Common myeloid progenitor, CD34-positive (primary cell): ENCODE measurements at regions not wholly inside any gene's neighbourhood (a gene's known extent, or its start where the extent isn't known, plus 50 kb on each side); places are given as distances from the start of the nearest gene placed in this dataset.

ENCODE experiments used
- CTCF ChIA-PET: fragments of 350-600 bp; sonication (Branson Sonifier 250); formaldehyde crosslinking; loops from one replicate; lab custom pipeline; 2021; ENCODE audit warnings: antibody characterized with exemption; lab: Charles Lee
- POLR2A ChIA-PET: fragments of 350-600 bp; sonication (Branson Sonifier 250); formaldehyde crosslinking; loops from one replicate; lab custom pipeline; 2021; ENCODE audit warnings: antibody characterized with exemption; lab: Charles Lee
- DNase-seq, 3 donors: peaks; one replicate each; pipeline versions ENCODE4 v3.0.0 to v3.0.0-alpha.2; 2013
- H3K27ac ChIP-seq, 2 experiments: 1 replicate in 1 of 2; 2 replicates in 1 of 2; pipeline ENCODE4 v1.7.0; 2013; ENCODE audit warnings: inconsistent platforms in 2 of 2, low read length in 2 of 2, mild to moderate bottlenecking in 2 of 2, low read depth in 1 of 2, moderate library complexity in 1 of 2; ENCODE audit not compliant: severe bottlenecking in 2 of 2, insufficient read depth in 1 of 2, poor library complexity in 1 of 2
- H3K27me3 ChIP-seq, 5 experiments: replicated peaks in 2 of 5; 1 replicate in 3 of 5; 2 replicates in 2 of 5; pipeline versions ENCODE4 v1.6.1 to v1.7.0; 2013; ENCODE audit warnings: low read length in 4 of 5, mild to moderate bottlenecking in 2 of 5, moderate library complexity in 2 of 5, inconsistent platforms in 1 of 5; ENCODE audit not compliant: insufficient read depth in 5 of 5, control insufficient read depth in 4 of 5
- H3K36me3 ChIP-seq, 4 experiments: 1 replicate in 2 of 4; 2 replicates in 2 of 4; pipeline versions ENCODE4 v1.6.1 to v1.7.0; 2013; ENCODE audit warnings: low read length in 3 of 4, control low read depth in 1 of 4, mild to moderate bottlenecking in 1 of 4; ENCODE audit not compliant: control insufficient read depth in 4 of 4, insufficient read depth in 4 of 4
- H3K4me1 ChIP-seq, 4 experiments: 1 replicate in 3 of 4; 2 replicates in 1 of 4; pipeline versions ENCODE4 v1.6.1 to v1.7.1; 2013; ENCODE audit warnings: low read length in 3 of 4, mild to moderate bottlenecking in 3 of 4, control low read depth in 1 of 4, inconsistent platforms in 1 of 4, moderate library complexity in 1 of 4; ENCODE audit not compliant: control insufficient read depth in 4 of 4, insufficient read depth in 4 of 4; ENCODE audit errors: control extremely low read depth in 1 of 4
- H3K4me3 ChIP-seq, 7 experiments: 1 replicate in 4 of 7; 2 replicates in 3 of 7; pipeline versions ENCODE4 v1.5.1 to v1.7.0; 2013; ENCODE audit warnings: mild to moderate bottlenecking in 7 of 7, low read length in 6 of 7, moderate library complexity in 6 of 7, inconsistent platforms in 2 of 7, low read depth in 2 of 7, control low read depth in 1 of 7; ENCODE audit not compliant: insufficient read depth in 4 of 7, control insufficient read depth in 1 of 7; ENCODE audit errors: extremely low read depth in 1 of 7
- H3K9me3 ChIP-seq, 5 experiments: 1 replicate in 4 of 5; 2 replicates in 1 of 5; pipeline versions ENCODE4 v1.6.1 to v1.7.1; 2013; ENCODE audit warnings: low read length in 4 of 5, mild to moderate bottlenecking in 2 of 5, inconsistent platforms in 1 of 5, low read depth in 1 of 5, moderate library complexity in 1 of 5; ENCODE audit not compliant: control insufficient read depth in 4 of 5, insufficient read depth in 2 of 5; ENCODE audit errors: control extremely low read depth in 1 of 5
- WGBS: methylation state at CpG from one replicate; pipeline ENCODE4 v1.1.5; 2013; ENCODE audit not compliant: insufficient coverage; 5-methylcytosine and 5-hydroxymethylcytosine counted together

DNA sequence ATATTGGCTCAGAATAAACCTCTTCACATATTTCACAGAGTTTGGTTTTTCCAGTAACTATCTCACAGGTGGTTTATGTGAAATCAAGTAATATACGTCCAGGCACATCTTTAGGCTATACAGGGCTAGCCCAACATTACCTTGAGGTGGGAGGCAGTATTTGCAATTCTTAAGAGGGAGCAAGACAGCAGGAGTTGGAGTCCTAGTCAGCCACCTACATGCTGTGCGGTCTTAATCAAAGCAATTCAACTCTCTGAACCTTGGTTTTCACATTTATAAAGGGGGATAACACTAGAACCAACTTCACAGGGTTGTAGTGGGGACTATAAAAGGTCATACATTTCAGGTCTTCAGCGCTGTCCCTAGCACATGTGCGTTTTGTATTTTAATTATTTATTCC lies 73.5 kb upstream of the FICD start:
- ChIA-PET CTCF (no interaction called here), POLR2A (no interaction called here)
- DNase-seq = no peak
- Histone ChIP-seq H3K36me3 (no peaks in the 10 kb centered on the region), H3K4me3 (no peak overlapping the region), H3K4me1 (peaks cover 0 to 6% (median 3%) of the 10 kb centered on the region in 4 experiments), H3K9me3 (no peaks in the 10 kb centered on the region), H3K27me3 (peaks cover 0 to 1% (median 0%) of the 10 kb centered on the region in 5 experiments), H3K27ac (no peak overlapping the region)
- WGBS = 80% methylated on average over 1 of the region's 4 CpGs

GRCh38 chr12:108440736-108441135 lies 74.3 kb upstream of the FICD start:
- H3K9me3 ChIP-seq = no peaks in the 10 kb centered on the region
- ChIA-PET POLR2A (no interaction called here), CTCF (no interaction called here)
- no peak for DNase-seq
- H3K27ac ChIP-seq = no peak overlapping the region
- H3K4me3 ChIP-seq = no peak overlapping the region
- peaks cover 0 to 6% (median 3%) of the 10 kb centered on the region in 4 experiments for H3K4me1 ChIP-seq
- H3K36me3 ChIP-seq = no peaks in the 10 kb centered on the region
- peaks cover 0 to 6% (median 0%) of the 10 kb centered on the region in 5 experiments for H3K27me3 ChIP-seq
- WGBS = 71% methylated on average over 1 of the region's 2 CpGs

DNA sequence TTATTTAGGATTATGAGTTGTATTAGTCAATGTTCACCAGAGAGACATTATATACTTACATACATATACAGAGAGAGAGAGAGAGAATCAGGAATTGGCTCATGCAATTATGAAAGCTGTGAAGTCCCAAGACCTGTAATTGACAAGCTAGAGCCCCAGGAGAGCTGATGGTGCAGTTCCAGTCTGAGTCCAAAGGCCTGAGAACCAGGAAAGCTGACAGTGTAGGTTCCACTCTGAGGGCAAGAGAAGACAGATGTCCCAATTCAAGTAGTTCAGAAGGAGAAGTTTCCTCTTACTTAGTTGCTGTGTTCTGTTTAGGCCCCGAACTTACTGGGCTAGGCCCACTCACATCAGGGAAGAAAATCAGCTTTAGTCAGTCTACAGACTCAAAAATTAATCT lies 76.4 kb upstream of the FICD start:
- DNase-seq = no peak
- ChIA-PET POLR2A (no interaction called here), CTCF (no interaction called here)
- no peaks in the 10 kb centered on the region for H3K36me3 ChIP-seq
- no peaks in the 10 kb centered on the region for H3K9me3 ChIP-seq
- no peak overlapping the region for H3K27ac ChIP-seq
- WGBS = 86% methylated on average over 1 of the region's 1 CpG
- no peak overlapping the region for H3K4me3 ChIP-seq
- H3K27me3 ChIP-seq = peaks cover 0 to 6% (median 2%) of the 10 kb centered on the region in 5 experiments
- H3K4me1 ChIP-seq = peaks cover 0 to 6% (median 3%) of the 10 kb centered on the region in 4 experiments

DNA sequence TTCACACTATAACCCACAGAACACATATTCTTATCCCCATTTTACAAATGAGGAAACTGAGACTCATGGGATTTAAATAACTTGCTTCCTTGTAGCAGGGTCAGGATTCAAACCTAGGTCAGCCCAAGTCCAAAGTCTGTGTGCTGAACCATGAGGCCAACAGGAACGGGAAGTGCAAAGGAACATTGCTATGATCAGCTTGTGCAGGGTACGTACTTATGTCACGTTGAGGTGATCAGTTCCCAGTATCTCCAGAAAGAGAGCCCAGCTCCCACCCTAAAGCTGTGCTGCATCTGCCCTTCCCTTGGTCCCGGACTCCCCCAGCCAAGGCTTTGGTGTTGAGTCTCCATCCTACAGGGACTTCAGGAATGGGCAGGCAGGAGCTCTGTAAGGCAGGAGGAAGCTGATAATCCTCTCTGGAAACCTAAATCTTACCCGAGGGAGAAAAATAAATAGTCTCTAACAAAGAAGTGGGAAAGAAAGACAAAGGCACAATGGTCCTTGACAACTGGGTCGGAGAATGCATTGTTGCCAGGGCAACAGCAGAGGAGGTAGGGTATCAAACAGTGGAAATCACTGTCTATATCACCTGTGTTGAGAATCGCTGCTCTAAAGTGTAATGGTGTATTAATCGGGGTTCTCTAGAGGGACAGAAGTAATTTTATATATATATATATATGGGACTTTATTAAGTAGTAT lies 82.5 kb upstream of the FICD start:
- H3K4me1 ChIP-seq = no peaks in the 10 kb centered on the region
- ChIA-PET CTCF (no interaction called here), POLR2A (no interaction called here)
- 81% methylated on average over 5 of the region's 8 CpGs for WGBS
- no peak overlapping the region for H3K4me3 ChIP-seq
- no peaks in the 10 kb centered on the region for H3K9me3 ChIP-seq
- no peaks in the 10 kb centered on the region for H3K36me3 ChIP-seq
- H3K27ac ChIP-seq = no peak overlapping the region
- no peak for DNase-seq
- H3K27me3 ChIP-seq = peaks cover 0 to 8% (median 3%) of the 10 kb centered on the region in 5 experiments

- Histone ChIP-seq H3K9me3 (no peaks in the 10 kb centered on the region), H3K4me1 (no peaks in the 10 kb centered on the region), H3K4me3 (no peak overlapping the region), H3K27me3 (peaks cover 0 to 9% (median 5%) of the 10 kb centered on the region in 5 experiments), H3K36me3 (no peaks in the 10 kb centered on the region), H3K27ac (no peak overlapping the region)
- ChIA-PET CTCF (no interaction called here), POLR2A (no interaction called here)
- no CpG with 5 or more reads among the region's 1 CpG for WGBS
- DNase-seq = no peak
These were observed 84.2 kb upstream of the FICD start for GRCh38 chr12:108430926-108431325.

DNA sequence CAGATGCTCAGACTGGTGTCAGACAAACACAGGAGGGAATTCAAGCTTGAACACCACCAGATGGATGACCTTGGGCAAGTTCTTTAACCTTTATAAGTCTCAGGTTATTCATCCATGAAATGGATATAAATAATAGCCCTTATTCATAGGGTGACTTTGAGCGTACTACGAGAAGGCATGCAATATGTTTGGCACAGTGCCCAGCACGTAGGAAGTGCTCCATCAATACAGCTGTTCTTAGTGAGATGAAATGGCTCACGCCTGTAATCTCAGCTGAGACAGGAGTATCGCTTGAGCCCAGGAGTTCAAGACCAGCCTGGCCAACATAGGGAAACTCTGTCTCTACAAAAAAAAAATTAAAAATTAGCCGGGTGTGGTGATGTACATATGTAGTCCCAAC lies 84.8 kb upstream of the FICD start:
- Histone ChIP-seq H3K4me3 (no peak overlapping the region), H3K27ac (no peak overlapping the region), H3K9me3 (no peaks in the 10 kb centered on the region), H3K4me1 (no peaks in the 10 kb centered on the region), H3K36me3 (no peaks in the 10 kb centered on the region), H3K27me3 (peaks cover 0 to 9% (median 5%) of the 10 kb centered on the region in 5 experiments)
- peak in 2 of 3 donors; percentile 2 to 3 for DNase-seq
- ChIA-PET POLR2A (no interaction called here), CTCF (no interaction called here)
- WGBS = 24% methylated on average over 5 of the region's 6 CpGs

DNA sequence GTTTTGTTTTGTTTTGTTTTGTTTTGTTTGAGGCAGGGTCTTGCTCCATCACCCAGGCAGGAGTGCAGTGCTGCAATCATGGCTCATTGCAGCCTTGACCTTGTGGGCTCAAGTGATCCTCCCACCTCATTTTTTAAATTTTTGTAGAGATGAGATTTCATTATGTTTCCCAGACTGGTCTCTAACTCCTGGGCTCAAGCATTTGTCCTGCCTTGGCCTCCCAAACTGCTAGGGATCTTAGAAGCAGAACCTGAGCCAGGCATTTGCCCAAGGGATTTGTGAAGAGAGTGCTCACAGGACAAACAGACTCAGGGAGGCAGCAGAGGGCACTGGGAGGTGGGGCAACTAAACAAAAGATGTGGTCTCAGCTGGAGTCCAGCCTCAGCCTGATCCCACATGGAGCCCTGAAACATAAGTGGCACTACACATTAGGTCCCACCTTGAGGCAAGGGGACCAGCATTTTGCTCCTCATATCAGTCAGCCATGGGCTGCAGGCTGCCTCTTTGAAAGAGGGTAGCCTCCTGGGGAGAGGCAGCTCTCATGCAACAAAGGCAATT lies 86.2 kb upstream of the CMKLR1 start:
- Histone ChIP-seq H3K9me3 (no peaks in the 10 kb centered on the region), H3K4me3 (no peak overlapping the region), H3K27me3 (peaks cover 0 to 9% (median 3%) of the 10 kb centered on the region in 5 experiments), H3K36me3 (no peaks in the 10 kb centered on the region), H3K27ac (no peak overlapping the region), H3K4me1 (no peaks in the 10 kb centered on the region)
- no peak for DNase-seq
- ChIA-PET CTCF (no interaction called here), POLR2A (no interaction called here)
